D721Med (cell line): ENCODE measurements at regions not wholly inside any gene's neighbourhood (a gene's known extent, or its start where the extent isn't known, plus 50 kb on each side); places are given as distances from the start of the nearest gene placed in this dataset.

Experiments used
- DNase-seq: peaks from one replicate; pipeline ENCODE4 v3.0.0; 2011; ENCODE audit warnings: low spot score; ENCODE audit not compliant: insufficient read length
- FAIRE-seq: peaks from 2 replicates; lab custom pipeline; 2011; peaks lifted over from hg19 to GRCh38; lab: Jason Lieb, UNC
- CTCF ChIP-seq: IDR thresholded peaks from 2 replicates; pipeline ENCODE4 v1.5.1; 2012; ENCODE audit warnings: mild to moderate bottlenecking, control low read depth; ENCODE audit not compliant: insufficient read depth; ENCODE audit errors: missing control alignments

DNA sequence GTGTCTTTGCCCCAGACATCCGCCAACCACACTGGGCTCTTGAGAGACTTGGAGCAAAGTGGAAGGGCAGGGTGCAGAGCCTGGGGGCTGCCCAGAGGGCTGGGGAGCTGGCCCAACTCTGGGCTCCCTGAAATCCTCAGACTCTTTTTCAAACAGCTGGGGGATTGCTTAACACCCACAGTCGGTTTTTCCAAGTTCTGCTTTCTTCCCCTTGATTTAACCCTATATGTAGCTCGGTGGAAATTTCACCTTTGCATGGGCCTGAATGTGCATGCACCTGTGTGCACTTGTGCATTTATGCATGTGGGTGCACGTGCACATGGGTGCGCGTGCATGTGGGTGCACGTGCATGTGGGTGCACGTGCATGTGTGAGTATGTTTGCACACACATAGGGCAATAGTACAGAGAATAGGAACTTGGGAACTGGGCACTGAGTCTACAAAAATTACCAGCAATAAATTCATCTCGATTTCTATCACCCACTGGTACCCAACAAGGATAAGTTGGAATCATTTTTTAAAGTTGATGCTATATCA is 52.3 kb upstream of the RFLNA start:
- FAIRE-seq: no peak
- DNase-seq: no peak
- TF ChIP-seq CTCF: no peak

DNA sequence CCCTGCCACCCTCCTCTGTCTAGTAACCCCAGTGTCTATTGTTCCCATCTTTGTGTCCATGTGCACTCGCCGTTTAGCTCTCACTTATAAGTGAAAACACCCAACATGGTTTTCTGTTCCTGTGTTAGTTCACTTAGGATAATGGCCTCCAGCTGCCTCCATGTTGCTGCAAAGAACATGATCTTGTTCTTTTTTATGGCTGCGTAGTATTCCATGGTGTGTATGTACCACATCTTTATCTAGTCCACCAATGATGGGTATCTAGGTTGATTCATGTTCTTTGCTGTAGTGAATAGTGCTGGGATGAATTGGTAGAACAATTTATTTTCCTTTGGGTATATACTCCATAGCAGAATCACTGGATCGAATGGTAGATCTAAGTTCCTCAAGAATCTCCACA is 51.0 kb upstream of the RFLNA start:
- no peak for TF ChIP-seq CTCF
- DNase-seq (no peak), FAIRE-seq (no peak)
